ENCODE measurements at regions not wholly inside any gene's neighbourhood (a gene's known extent, or its start where the extent isn't known, plus 50 kb on each side); places are given as distances from the start of the nearest gene placed in this dataset.
"Not testable (repeated sequence)": the region's sequence is repeated elsewhere in the genome, so short reads cannot be mapped to it uniquely, and the experiment has no call there.

GRCh38 chr7:22051886-22052673 lies 106.4 kb upstream of the CDCA7L start:
- TF ChIP-seq CTCF (IDR thresholded peaks at IDR 0.05; ENCODE audit: insufficient read depth, low read depth, low read length, missing control alignments) = no peak
- DNase-seq (ENCODE audit: low read depth) = no peak

GRCh38 chr7:22049766-22050500 lies 104.2 kb upstream of the CDCA7L start:
- DNase-seq (ENCODE audit: low read depth) = no peak
- no peak for TF ChIP-seq CTCF (IDR thresholded peaks at IDR 0.05; ENCODE audit: insufficient read depth, low read depth, low read length, missing control alignments)
- H3K4me3 ChIP-seq (ENCODE audit: low read depth, low read length) = no peak overlapping the region

More at GRCh38 chr7:22051886-22052673, 106.4 kb upstream of the CDCA7L start:
- no peak overlapping the region for H3K4me3 ChIP-seq (ENCODE audit: low read depth, low read length)

- no peak for TF ChIP-seq CTCF (IDR thresholded peaks at IDR 0.05; ENCODE audit: insufficient read depth, low read depth, low read length, missing control alignments)
- H3K4me3 ChIP-seq (ENCODE audit: low read depth, low read length) = no peak overlapping the region
- DNase-seq (ENCODE audit: low read depth) = no peak
Measured at GRCh38 chr7:22043367-22043766, 97.7 kb upstream of the CDCA7L start.

- no peak for DNase-seq (ENCODE audit: low read depth)
- no peak overlapping the region for H3K4me3 ChIP-seq (ENCODE audit: low read depth, low read length)
- no peak for TF ChIP-seq CTCF (IDR thresholded peaks at IDR 0.05; ENCODE audit: insufficient read depth, low read depth, low read length, missing control alignments)
Measured at GRCh38 chr7:22040923-22041595, 95.4 kb upstream of the CDCA7L start.

GRCh38 chr7:22039670-22040069 lies 94.0 kb upstream of the CDCA7L start:
- H3K4me3 ChIP-seq (ENCODE audit: low read depth, low read length) = no peak overlapping the region
- no peak for TF ChIP-seq CTCF (IDR thresholded peaks at IDR 0.05; ENCODE audit: insufficient read depth, low read depth, low read length, missing control alignments)
- no peak for DNase-seq (ENCODE audit: low read depth)

- H3K4me3 ChIP-seq (ENCODE audit: low read depth, low read length); DNase-seq (ENCODE audit: low read depth): not testable (repeated sequence)
Measured at GRCh38 chr7:22032356-22032755, 86.7 kb upstream of the CDCA7L start.

- not testable (repeated sequence) for H3K4me3 ChIP-seq (ENCODE audit: low read depth, low read length); DNase-seq (ENCODE audit: low read depth)
Measured at GRCh38 chr7:22028656-22029055, 83.0 kb upstream of the CDCA7L start.

Data from GM12865 (cell line).